ENCODE measurements at regions not wholly inside any gene's neighbourhood (a gene's known extent, or its start where the extent isn't known, plus 50 kb on each side); places are given as distances from the start of the nearest gene placed in this dataset.

- TF ChIP-seq RELA (CRISPR knock-in tag; IDR thresholded peaks at IDR 0.05; ENCODE audit: borderline replicate concordance) (no peak), CTCF (IDR thresholded peaks at IDR 0.05) (peak; percentile 34), TP53 (CRISPR knock-in tag; IDR thresholded peaks at IDR 0.05) (no peak), NR2C2 (CRISPR knock-in tag; IDR thresholded peaks at IDR 0.05) (no peak), E2F4 (CRISPR knock-in tag; IDR thresholded peaks at IDR 0.05; ENCODE audit: borderline replicate concordance, low read depth) (no peak), SP1 (CRISPR knock-in tag; conservative IDR thresholded peaks at IDR 0.05) (no peak)
Observed at GRCh38 chr7:47100817-47101435, 481.0 kb downstream of the TNS3 start.
